ENCODE measurements at regions not wholly inside any gene's neighbourhood (a gene's known extent, or its start where the extent isn't known, plus 50 kb on each side); places are given as distances from the start of the nearest gene placed in this dataset.

DNA sequence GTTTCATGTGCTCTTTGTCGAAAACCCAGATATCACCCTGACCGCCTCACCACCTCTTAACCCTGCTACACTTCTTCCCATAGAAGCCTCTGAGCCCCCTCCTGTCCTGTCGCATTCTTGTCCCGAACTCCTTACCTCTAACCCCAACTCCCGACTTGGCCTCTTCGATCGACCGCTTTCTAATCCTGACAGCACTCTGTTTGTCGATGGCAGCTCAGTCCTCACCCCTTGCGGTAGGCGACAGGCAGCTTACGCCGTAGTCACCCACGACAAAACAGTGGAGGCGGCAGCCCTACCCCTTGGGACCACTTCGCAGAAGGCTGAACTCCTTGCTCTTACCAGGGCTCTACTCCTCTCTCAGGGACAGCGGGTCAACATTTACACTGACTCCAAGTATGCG, 961.7 kb downstream of the RPA4 start:
- intact Hi-C loops (cut with micrococcal nuclease) = no loop called here
- Mint-ChIP-seq H3K4me3 (no peak overlapping the region), H3K27me3 (no peaks in the 10 kb centered on the region), H3K4me1 (ENCODE audit: low read depth) (no peaks in the 10 kb centered on the region), H3K9me3 (peaks cover 18% of the 10 kb centered on the region), H3K36me3 (no peaks in the 10 kb centered on the region), H3K27ac (no peak overlapping the region)
- POLR2A ChIA-PET = no interaction called here
- CTCF ChIA-PET = no interaction called here
- DNase-seq = no peak

DNA sequence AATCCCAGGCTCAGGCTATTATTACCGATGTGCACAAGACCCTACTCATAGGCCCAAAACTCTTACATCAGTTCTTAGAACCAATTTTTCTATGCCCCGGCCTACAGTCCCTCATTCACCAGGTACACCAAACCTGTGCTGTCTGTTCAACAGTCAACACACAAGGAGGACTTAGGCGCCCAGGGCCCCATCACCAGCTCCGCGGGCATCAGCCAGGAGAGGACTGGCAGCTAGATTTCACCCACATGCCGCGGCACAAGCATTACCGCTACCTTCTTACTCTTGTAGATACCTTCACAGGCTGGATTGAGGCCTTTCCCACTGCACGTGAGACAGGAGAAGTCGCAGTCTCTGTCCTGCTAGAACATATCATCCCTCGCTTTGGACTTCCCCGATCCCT, 962.5 kb downstream of the RPA4 start:
- H3K4me3 Mint-ChIP-seq = no peak overlapping the region
- intact Hi-C loops (cut with micrococcal nuclease) = no loop called here
- ChIA-PET POLR2A (no interaction called here), CTCF (no interaction called here)
- no peaks in the 10 kb centered on the region for H3K4me1 Mint-ChIP-seq (ENCODE audit: low read depth)
- no peaks in the 10 kb centered on the region for H3K36me3 Mint-ChIP-seq
- no peaks in the 10 kb centered on the region for H3K27me3 Mint-ChIP-seq
- peaks cover 18% of the 10 kb centered on the region for H3K9me3 Mint-ChIP-seq
- no peak for DNase-seq
- H3K27ac Mint-ChIP-seq = no peak overlapping the region

DNA sequence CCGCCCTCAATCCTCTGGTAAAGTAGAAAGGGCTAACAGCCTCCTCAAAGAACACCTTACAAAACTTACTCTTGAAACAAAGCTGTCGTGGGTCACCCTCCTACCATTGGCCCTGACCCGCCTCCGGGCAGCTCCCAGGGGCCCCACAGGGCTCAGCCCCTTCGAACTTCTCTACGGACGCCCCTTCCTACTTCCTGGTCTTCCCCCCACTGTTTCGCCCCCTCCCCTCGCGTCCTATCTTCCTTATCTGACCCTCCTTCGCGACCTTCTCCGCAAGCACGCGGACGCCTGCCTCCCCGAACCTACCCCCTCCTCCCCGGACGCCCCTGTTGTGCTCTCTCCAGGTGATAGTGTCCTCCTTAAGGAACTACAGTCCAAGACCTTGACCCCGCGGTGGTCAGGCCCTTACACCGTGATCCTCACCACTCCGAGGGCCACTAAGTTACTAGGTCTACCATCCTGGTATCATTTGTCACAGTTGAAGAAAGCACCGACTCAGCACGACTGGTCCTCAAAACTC, 963.1 kb downstream of the RPA4 start:
- H3K27me3 Mint-ChIP-seq = no peaks in the 10 kb centered on the region
- no peak for DNase-seq
- H3K9me3 Mint-ChIP-seq = peaks cover 18% of the 10 kb centered on the region
- ChIA-PET POLR2A (no interaction called here), CTCF (no interaction called here)
- intact Hi-C loops (cut with micrococcal nuclease) = no loop called here
- H3K36me3 Mint-ChIP-seq = no peaks in the 10 kb centered on the region
- H3K4me1 Mint-ChIP-seq (ENCODE audit: low read depth) = no peaks in the 10 kb centered on the region
- no peak overlapping the region for H3K4me3 Mint-ChIP-seq
- no peak overlapping the region for H3K27ac Mint-ChIP-seq

- no peak for DNase-seq
- Mint-ChIP-seq H3K36me3 (no peaks in the 10 kb centered on the region), H3K27ac (no peak overlapping the region), H3K4me1 (ENCODE audit: low read depth) (no peaks in the 10 kb centered on the region), H3K9me3 (peaks cover 18% of the 10 kb centered on the region), H3K4me3 (no peak overlapping the region), H3K27me3 (no peaks in the 10 kb centered on the region)
- ChIA-PET CTCF (no interaction called here), POLR2A (no interaction called here)
- intact Hi-C loops (cut with micrococcal nuclease) = no loop called here
Measured at GRCh38 chrX:97847885-97848679, 964.4 kb downstream of the RPA4 start.

- ChIA-PET CTCF (no interaction called here), POLR2A (no interaction called here)
- Mint-ChIP-seq H3K4me3 (no peak overlapping the region), H3K27ac (no peak overlapping the region), H3K4me1 (ENCODE audit: low read depth) (no peaks in the 10 kb centered on the region), H3K36me3 (no peaks in the 10 kb centered on the region), H3K9me3 (peaks cover 9% of the 10 kb centered on the region), H3K27me3 (no peaks in the 10 kb centered on the region)
- DNase-seq = no peak
- intact Hi-C loops (cut with micrococcal nuclease) = no loop called here
Measured at GRCh38 chrX:97849951-97850350, 966.2 kb downstream of the RPA4 start.

- Mint-ChIP-seq H3K4me3 (no peak overlapping the region), H3K4me1 (ENCODE audit: low read depth) (no peaks in the 10 kb centered on the region), H3K9me3 (peaks cover 2% of the 10 kb centered on the region), H3K36me3 (no peaks in the 10 kb centered on the region), H3K27me3 (no peaks in the 10 kb centered on the region), H3K27ac (no peak overlapping the region)
- intact Hi-C loops (cut with micrococcal nuclease) = no loop called here
- ChIA-PET CTCF (no interaction called here), POLR2A (no interaction called here)
- DNase-seq = no peak
Measured at GRCh38 chrX:97850911-97851310, 967.2 kb downstream of the RPA4 start.

DNA sequence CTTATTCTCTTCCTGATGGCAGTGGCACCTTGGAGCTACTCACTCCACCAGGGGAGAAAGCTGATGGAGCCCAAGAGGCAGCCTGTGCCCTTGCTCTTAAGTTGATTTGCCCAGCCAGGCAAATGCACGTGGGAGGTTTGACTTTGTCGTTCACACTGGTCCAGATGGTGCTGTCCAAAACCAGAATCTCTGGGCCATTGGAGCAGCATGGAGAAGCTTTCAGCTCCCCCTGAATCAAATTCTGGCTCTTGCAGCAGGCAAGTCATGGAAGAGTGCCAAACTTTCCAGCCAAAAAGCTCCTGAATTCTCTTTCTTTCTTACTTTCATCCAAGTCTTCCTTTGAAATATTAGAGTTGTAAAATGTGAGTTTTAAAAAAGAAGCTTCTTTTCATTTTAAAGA, 970.4 kb downstream of the RPA4 start:
- Mint-ChIP-seq H3K9me3 (no peaks in the 10 kb centered on the region), H3K27ac (no peak overlapping the region), H3K4me3 (no peak overlapping the region), H3K27me3 (no peaks in the 10 kb centered on the region), H3K4me1 (ENCODE audit: low read depth) (no peaks in the 10 kb centered on the region), H3K36me3 (no peaks in the 10 kb centered on the region)
- intact Hi-C loops (cut with micrococcal nuclease) = no loop called here
- ChIA-PET POLR2A (no interaction called here), CTCF (no interaction called here)
- DNase-seq = no peak

- intact Hi-C loops (cut with micrococcal nuclease) = no loop called here
- DNase-seq = no peak
- Mint-ChIP-seq H3K36me3 (no peaks in the 10 kb centered on the region), H3K9me3 (no peaks in the 10 kb centered on the region), H3K27ac (no peak overlapping the region), H3K27me3 (no peaks in the 10 kb centered on the region), H3K4me1 (ENCODE audit: low read depth) (no peaks in the 10 kb centered on the region), H3K4me3 (no peak overlapping the region)
- POLR2A ChIA-PET = no interaction called here
- CTCF ChIA-PET = no interaction called here
Measured at GRCh38 chrX:97858592-97858991, 974.9 kb downstream of the RPA4 start.

- no peaks in the 10 kb centered on the region for H3K27me3 Mint-ChIP-seq
- H3K4me1 Mint-ChIP-seq (ENCODE audit: low read depth) = no peaks in the 10 kb centered on the region
- no peaks in the 10 kb centered on the region for H3K9me3 Mint-ChIP-seq
- ChIA-PET POLR2A (no interaction called here), CTCF (no interaction called here)
- no peak overlapping the region for H3K4me3 Mint-ChIP-seq
- intact Hi-C loops (cut with micrococcal nuclease) = no loop called here
- no peaks in the 10 kb centered on the region for H3K36me3 Mint-ChIP-seq
- no peak overlapping the region for H3K27ac Mint-ChIP-seq
- no peak for DNase-seq
Measured at GRCh38 chrX:97860226-97860625, 976.5 kb downstream of the RPA4 start.

DNA sequence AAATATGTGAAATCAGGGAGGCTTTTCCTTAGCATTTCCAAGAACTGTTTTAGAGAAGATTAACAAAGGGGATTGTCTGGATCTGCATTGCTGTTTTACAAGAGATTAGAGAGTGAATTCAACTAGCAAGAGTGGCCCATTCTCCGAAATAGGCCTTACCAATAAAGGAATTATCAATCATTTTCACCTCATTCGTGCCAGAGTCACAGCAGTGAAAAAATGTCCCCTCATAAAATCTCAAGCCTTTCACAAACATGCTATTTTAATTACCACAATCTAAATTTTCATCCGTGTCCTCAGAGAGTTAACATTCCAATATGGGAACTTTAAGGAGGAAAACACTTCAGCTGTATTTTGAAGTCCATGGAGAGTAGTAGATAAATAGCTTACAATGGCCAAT, 979.6 kb downstream of the RPA4 start:
- ChIA-PET POLR2A (no interaction called here), CTCF (no interaction called here)
- H3K36me3 Mint-ChIP-seq = no peaks in the 10 kb centered on the region
- H3K9me3 Mint-ChIP-seq = no peaks in the 10 kb centered on the region
- DNase-seq = no peak
- intact Hi-C loops (cut with micrococcal nuclease) = no loop called here
- no peaks in the 10 kb centered on the region for H3K27me3 Mint-ChIP-seq
- no peaks in the 10 kb centered on the region for H3K4me1 Mint-ChIP-seq (ENCODE audit: low read depth)
- no peak overlapping the region for H3K4me3 Mint-ChIP-seq
- H3K27ac Mint-ChIP-seq = no peak overlapping the region

GRCh38 chrX:97867266-97867665, 983.6 kb downstream of the RPA4 start:
- ChIA-PET POLR2A (no interaction called here), CTCF (no interaction called here)
- H3K4me3 Mint-ChIP-seq = no peak overlapping the region
- H3K9me3 Mint-ChIP-seq = no peaks in the 10 kb centered on the region
- no peak for DNase-seq
- no peaks in the 10 kb centered on the region for H3K27me3 Mint-ChIP-seq
- intact Hi-C loops (cut with micrococcal nuclease) = no loop called here
- H3K36me3 Mint-ChIP-seq = no peaks in the 10 kb centered on the region
- no peak overlapping the region for H3K27ac Mint-ChIP-seq
- no peaks in the 10 kb centered on the region for H3K4me1 Mint-ChIP-seq (ENCODE audit: low read depth)

GRCh38 chrX:97876697-97877407, 993.1 kb downstream of the RPA4 start:
- Mint-ChIP-seq H3K36me3 (no peaks in the 10 kb centered on the region), H3K4me3 (no peak overlapping the region), H3K27ac (no peak overlapping the region), H3K4me1 (ENCODE audit: low read depth) (no peaks in the 10 kb centered on the region), H3K27me3 (no peaks in the 10 kb centered on the region), H3K9me3 (no peaks in the 10 kb centered on the region)
- DNase-seq = no peak
- CTCF ChIA-PET = no interaction called here
- intact Hi-C loops (cut with micrococcal nuclease) = no loop called here
- POLR2A ChIA-PET = no interaction called here

DNA sequence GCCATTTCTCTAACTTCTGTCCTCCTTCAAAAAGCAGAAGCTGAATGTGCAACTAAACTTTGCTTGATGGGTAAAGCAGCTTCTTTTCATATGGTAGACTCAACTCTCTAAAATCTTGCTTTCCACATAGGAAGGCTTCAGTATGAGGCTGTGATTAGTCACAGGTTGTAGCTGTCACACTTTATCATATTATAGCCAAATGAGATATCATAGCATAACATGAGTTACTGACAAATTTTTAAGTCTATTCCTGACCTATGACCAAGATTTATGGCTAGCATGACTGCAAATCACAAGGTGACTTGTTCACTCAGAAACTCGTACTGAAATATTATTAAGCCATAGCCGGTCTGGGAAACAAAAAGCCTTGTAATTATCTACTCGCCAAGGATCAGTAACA, 998.6 kb downstream of the RPA4 start:
- no peaks in the 10 kb centered on the region for H3K4me1 Mint-ChIP-seq (ENCODE audit: low read depth)
- H3K4me3 Mint-ChIP-seq = no peak overlapping the region
- no peaks in the 10 kb centered on the region for H3K27me3 Mint-ChIP-seq
- ChIA-PET POLR2A (no interaction called here), CTCF (no interaction called here)
- no peak overlapping the region for H3K27ac Mint-ChIP-seq
- intact Hi-C loops (cut with micrococcal nuclease) = no loop called here
- no peak for DNase-seq
- no peaks in the 10 kb centered on the region for H3K9me3 Mint-ChIP-seq
- no peaks in the 10 kb centered on the region for H3K36me3 Mint-ChIP-seq

All from activated CD4-positive, alpha-beta memory T cell treated with anti-CD3 and anti-CD28 coated beads for 36 hours (primary cell).